ENCODE measurements at regions not wholly inside any gene's neighbourhood (a gene's known extent, or its start where the extent isn't known, plus 50 kb on each side); places are given as distances from the start of the nearest gene placed in this dataset.
"Not testable (repeated sequence)": the region's sequence is repeated elsewhere in the genome, so short reads cannot be mapped to it uniquely, and the experiment has no call there.

DNA sequence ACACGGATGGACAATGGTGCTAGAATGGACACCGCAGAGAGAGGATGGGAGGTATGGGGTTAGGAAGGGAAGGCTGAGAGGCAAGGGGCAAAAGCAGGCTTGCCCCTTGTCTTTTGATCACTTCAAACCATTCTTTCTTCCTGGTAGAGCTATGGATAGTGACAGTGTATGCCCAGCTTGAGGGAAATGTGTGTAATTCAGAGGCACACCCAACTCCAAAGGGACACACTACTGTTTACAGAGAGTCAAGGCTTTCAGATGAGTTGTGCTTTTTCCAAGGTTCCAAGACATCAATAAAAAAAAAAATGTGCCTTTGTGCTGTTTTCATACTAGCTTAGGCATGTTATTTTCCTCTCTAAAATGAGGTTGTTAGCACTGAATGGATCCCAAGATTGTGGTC, 185.0 kb downstream of the MCHR2 start:
- DNase-seq = no peak

DNA sequence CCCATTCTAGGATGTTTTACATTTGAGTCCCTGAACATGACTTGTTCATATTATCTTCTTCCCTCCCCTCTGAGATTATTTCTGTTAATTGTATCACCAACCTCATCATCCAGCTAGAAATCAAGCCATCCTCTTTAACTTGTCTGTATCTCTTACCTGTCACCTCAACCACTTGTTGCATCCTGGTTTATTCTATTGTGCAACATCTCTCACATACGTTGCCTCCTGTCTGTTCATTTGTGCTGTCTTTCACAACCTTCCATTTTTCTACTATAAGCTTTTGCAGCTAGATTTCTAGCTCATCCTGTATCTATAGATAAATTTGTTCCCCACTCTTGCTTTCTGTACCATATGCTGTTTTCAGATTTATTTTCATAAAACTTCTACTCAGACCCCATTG, 183.7 kb downstream of the MCHR2 start:
- DNase-seq = no peak

DNA sequence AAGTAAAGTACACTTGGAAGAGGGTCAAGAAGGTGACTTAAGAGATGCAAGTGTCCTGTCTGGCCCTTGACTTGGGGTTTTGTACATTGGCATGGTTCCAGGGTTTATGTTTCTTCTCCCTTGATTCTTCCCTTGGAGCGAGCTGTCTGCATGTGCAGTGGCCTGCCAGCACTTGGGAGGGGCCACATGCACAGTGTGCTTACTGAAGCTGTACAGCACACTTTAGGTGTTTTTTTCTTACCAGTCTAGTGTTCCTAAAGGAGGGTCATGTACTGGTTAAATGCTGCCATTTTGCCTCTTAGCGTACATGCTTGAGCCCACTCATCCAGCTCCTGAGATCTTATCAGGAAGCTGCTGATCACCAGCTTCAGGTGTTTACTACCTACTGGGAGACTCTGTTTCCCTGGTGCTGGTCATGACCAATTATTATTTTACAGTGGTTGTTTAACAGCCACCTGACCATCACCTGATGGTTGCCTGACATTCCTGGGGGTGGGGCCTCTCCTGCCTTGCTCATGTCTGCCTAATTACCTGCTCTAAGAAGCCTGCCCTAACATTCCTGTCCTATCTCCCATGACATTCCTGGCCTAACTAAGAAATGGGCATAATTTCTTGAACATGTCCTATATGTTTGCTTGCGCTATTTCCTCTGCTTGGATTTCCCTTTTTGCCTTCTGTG, 182.9 kb downstream of the MCHR2 start:
- no peak for DNase-seq

DNA sequence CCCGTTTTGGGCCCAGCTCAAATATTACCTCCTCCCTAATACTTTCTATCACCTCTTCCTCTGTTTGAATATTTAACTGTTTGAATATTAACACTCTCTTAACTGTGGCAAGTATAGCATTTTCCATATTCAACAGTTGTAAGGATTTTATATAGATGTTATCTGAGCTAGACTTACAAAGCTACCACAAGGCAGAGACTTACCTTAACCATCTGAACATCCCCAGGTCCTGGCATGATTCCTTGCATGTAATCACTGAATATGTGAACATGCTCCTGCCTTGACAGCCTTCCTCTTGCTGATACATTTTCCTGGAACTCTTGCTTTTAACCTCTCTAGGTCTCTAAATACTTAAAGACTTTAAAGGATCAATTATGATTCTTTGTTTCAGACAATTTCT, 182.4 kb downstream of the MCHR2 start:
- DNase-seq = no peak

DNA sequence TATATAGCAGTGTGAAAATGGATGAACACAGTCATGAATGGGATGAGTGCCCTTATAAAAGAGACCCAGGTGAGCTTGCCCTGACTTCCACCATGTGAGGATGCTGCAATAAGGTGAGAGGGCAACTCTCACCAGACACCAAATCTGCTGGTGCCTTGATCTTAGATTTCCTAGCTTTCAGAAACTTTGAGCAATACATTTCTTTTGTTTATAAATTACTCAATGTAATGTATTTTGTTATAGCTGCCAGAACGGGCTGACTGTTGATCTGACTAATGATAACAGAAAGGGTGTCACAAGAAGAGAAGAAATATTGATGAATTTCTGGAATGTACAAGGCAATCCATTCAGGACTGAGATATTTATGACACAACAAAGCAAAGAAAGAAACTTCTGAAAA, 180.5 kb downstream of the MCHR2 start:
- DNase-seq = no peak

DNA sequence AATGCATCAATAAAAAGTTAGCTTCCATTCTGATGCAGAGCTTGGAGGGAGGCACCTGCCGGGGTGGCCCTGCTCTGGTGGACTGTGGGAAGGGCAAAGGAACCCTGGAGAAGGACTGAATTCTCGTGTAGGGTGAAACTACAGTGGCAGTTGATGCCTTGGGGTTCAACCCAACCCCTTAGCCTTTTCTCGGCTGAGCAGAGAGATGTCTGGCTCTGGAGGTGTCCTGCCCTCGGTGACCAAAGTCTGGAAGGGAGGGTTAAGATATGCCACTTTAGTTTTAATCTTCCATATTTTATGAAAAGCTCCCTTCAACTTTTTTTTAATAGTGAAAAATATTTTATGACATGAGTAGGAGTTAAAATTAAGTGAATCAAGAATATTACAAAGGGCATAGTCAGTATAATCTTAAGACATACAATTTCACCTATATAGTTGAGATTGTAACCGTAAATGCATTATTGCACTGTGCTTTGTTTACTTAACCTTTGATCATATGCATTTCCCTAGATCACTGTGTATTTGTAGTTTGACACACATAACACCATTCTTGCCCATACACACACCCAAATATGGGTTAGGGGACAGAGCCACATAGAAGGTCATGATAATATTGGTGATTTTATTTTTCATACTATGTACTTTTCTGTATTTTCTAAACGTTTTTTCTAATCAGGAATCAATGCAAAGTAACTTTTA, 179.6 kb downstream of the MCHR2 start:
- DNase-seq = no peak

DNA sequence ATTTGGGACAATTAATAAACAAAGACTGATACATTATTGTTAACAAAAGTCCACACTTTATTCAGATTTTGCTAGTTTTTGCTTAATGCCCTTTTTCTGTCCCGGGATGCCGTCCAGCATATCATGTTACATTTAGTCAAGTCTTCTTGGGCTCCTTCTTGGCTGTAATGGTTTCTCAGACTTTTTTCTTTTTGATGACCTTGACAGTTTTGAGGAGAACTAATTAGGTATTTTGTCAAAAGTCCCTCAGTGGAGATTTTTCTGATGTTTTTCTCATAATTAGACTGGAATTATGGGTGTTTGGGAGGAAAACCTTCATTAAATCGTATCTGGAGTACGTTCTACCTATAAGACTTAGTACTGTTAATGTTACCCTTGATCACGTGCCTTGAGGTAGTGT, 177.2 kb downstream of the MCHR2 start:
- DNase-seq = no peak

DNA sequence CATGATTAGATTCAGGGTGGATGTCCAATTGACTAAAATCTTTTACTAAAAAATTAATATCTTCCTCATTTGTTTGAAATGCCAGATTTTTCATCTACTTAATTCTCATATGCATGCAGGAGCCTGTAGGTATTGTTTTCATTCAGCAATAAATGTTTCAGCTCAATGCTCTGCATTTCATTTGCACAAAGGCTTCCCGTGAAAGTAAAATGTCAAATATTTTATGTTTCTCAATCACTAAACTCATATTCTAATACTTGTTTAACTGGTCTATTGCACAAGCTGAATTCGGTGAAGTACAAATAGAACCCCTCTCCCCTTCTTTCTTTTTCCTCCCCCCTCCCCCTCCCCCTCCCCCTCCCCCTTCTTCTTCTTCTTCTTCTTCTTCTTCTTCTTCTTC, 175.9 kb downstream of the MCHR2 start:
- no peak for DNase-seq

DNA sequence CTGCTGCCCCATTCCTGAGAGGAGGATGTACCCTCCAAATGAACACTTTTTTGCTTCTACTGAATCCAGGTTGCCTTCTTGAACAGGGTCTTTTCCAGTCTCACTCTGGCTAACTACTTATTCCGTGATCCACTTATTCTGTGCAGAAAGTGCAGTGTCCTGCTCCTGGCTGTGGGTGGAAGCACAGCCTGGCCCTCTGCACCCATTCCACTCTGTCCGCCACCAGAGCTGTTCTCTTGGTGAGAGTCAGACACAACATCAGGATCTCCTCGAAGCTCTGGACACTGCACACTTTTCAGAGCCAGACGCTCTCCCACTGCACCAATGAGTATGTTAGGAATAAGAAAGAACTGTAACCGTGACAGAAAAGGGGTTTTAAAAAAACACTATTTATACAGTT, 174.2 kb downstream of the MCHR2 start:
- DNase-seq = no peak

DNA sequence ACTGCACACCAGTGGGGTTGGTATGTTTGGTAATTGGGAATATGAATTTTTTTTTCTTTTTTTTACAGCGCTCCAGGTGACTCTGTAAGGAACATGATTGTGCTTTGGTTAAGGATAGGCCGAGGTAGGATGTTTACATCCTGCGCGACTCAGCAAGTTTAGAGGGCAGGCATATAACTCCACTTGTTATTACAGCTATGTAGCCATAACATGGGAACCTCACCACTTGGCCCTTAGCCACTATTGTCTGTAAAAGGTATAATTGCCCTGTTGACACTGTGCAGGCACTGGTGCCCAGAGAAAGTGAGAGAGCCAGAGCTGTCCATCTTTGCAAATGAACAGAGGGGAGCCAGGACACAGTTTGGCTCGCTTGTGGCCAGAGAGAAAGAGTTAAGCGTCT, 172.9 kb downstream of the MCHR2 start:
- no peak for DNase-seq

DNA sequence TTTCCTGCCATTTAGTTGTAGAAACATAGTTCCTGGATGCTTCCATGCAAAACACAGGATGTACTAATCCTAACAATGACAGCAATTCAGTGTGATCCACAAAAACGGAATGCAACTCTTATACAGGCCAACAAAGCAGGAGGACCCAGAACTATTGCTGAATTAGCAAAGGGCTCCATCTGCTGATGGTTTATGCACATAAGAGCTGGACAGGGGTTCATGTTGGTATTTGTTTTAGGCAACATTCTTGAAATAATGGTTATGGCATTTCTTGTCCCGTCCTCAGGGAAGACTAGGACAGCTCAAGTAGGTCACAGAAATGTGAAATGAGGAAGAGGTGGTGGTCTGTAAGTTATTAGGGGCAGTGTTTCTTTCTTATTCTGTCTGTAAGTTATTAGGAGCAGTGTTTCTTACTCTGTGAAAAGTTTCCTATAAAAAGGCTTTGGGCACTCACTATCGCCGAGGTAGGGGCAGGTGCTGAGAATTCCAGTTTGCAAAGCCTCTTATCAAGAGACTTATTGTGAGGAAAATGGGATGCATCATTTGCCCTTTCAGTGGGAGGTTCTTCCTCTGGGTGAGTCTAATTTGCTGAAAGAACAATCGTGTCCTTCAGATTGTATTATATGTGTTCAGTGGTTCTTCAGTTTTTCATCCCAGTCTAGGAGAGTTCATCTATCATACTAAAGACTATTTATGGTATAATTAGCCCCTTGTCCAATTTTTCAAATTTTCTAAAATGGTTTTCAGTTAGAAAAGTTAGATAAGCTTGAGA, 171.1 kb downstream of the MCHR2 start:
- DNase-seq = no peak

DNA sequence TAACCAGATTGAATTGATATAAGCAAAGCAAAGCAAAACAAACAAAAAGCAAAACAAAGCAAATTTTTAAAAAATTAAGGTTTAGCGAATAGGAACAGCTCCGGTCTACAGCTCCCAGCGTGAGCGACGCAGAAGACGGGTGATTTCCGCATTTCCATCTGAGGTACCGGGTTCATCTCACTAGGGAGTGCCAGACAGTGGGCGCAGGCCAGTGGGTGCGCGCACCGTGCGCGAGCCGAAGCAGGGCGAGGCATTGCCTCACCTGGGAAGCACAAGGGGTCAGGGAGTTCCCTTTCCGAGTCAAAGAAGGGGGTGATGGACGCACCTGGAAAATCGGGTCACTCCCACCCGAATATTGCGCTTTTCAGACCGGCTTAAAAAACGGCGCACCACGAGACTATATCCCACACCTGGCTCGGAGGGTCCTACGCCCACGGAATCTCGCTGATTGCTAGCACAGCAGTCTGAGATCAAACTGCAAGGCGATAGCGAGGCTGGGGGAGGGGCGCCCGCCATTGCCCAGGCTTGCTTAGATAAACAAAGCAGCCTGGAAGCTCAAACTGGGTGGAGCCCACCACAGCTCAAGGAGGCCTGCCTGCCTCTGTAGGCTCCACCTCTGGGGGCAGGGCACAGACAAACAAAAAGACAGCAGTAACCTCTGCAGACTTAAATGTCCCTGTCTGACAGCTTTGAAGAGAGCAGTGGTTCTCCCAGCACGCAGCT, 170.3 kb downstream of the MCHR2 start:
- not testable (repeated sequence) for DNase-seq

DNA sequence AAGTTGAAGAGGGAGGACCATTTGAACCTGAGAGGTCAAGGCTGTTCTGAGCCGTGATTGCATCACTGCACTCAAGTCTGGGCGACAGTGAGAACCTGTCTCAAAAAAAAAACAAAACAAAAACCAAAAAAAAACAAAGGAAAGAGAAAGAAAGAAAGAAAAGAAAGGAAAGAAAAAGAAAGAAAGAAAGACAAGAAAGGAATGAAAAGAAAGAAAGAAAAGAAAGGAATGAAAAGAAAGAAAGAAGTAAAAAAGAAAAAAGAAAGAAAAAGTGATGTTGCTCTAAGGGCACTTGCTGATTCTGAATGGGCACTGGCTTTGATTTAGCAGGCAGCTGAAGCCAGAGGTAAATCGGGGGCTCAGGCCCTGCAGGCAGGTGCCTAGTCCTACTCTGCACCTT, 161.0 kb downstream of the MCHR2 start:
- DNase-seq = no peak

DNA sequence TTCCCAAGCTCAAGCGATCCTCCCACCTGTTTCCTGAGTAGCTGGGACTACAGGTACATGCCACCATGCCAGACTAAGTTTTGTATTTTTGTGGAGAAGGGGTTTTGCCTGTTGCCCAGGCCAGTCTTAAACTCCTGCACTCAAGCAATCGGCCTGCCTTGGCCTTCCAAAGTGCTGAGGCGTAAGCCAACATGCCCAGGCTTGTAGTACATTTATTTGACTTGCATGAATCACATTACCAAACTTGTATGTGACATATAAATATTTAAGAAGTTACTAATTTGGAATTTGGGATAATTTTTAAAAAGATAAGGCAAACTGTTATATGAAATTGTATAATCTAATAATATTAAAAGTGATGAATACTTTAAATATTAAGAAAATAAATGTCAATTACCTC, 157.6 kb downstream of the MCHR2 start:
- DNase-seq = no peak

DNA sequence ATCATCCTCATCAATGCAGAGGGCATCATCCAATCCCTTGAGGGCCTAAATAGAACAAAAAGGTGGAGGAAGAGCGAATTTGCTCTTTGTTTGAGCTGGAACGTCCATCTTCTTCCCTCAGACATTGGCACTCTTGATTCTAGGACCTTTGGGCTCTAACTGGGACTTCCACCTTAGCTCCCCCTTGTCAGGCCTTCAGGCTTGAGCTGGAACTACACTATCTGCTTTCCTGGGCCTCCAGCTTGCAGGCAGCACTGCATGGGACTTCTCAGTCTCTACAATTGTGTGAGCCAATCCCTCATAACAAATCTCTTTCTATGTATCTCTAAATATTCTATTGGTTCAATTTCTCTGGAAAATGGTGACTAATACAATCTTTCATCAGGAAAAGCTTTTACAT, 155.4 kb downstream of the MCHR2 start:
- no peak for DNase-seq

DNA sequence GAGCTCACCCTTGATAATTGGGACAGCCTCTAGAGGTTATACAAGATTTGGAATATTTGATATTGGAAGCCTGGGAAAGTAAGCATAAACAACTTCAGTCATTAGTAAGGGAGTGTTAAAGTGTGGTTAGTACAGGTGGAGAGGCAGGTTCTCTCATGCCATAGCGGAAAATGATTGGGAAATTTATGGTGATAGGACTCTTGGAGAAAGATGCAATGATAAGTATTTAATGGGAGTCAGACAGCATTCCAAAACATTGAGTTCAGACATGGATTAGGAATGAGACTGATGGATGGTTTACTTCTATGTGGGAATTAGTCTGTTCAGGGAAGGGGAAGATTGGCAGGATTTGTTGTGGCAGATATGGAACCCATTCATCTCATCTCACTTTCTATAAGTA, 152.7 kb downstream of the MCHR2 start:
- no peak for DNase-seq

DNA sequence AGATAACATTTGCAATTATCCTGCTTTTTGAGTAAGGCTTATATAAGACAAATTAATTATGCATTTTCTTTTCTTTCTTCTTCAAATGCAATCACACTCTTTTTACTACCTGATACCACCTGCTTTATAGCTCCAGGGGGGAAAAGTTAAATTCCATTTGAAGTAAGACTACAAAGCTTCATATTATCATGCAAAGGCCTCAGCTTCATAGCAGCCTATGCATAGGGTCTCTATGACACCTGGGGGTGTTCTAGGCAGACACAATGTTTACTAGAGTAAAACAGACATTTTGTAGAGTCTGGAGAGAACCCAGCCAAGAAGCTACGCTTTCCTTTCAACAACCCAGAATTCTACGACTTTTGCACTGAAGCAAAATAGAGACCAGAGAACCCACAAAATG, 148.0 kb downstream of the MCHR2 start:
- no peak for DNase-seq

DNA sequence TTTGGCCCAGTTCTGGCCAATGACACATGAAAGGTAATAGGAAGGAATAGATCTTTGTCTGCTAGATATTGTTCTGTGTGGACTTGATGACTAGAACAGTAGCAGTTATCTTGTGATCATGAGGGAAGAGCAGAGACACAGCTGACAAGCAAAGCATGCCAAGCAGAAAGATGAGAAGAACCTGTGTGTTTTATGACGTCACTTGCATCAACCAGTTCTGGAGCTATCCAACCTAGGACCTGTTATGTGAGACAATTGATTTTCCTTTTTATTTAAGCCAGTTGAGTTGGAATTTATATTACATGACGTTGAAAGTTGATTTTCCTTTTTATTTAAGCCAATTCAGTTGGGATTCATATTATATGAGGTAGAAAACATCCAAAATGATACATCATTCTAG, 143.2 kb downstream of the MCHR2 start:
- no peak for DNase-seq

DNA sequence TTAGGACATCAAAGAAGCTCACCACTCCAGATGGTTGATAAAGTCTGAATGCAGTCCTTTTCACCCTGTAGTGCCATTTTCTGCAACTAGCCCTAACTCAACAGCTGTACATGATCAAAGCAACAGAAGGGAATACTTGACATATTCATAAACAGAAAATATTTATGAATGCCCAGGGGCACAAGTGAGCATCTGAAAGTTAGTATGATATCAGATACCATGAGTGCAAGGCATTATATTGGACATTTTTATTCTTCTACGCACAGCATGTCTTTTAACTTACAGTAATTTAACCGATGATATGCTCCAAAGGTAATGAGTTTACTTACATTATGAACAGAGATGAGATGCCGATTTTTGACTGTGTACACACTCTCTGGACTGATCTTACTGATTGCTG, 142.0 kb downstream of the MCHR2 start:
- no peak for DNase-seq

DNA sequence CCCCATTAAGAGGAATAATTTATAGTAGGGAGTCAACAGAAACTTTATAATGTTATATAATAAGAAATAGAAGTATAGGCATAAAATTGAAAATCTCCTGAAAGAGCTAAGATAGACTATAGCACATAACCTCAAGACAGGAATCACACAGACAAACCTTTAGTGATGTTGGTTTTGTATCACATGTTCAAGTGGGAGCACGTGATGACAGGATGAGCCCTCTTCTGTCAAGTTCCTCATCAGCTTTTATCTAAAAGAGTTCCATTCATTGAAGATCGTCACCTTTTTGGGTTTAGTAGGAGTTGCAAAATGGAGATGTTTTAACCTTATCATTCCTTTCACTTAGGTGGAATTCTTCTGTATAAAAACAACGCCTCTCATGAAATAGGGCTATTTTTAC, 127.0 kb downstream of the MCHR2 start:
- no peak for DNase-seq

DNA sequence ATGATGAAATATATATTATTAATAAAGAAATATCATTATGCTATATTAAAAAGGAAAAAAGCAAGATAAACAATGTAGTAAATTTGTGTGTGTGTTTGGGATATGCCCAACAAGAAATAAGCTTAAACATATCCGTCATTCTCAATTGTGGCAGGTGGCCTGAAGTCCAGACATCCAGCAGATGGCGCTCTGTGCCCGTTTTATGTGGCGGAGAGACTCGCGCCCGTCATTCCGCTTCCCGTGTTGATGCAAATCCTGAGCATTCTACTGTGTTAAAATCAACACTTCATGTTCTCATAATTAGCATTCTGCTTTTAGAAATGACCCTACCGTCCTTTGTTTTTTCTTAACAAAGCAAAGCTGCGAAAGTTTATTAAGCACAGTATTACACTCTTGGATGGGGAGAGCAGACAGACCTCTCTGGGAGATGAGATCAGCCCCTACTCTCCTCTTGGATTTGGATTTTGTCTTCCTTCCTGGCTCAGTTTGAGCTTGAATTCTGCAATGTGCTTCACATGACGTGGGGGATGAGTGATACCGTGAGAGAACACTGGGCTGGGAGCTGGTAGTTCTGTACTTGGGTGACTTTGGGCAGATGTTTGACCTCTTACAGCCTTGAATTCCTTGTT, 125.8 kb downstream of the MCHR2 start:
- peak; percentile 57 for DNase-seq

All from activated T-cell treated with anti-CD3 and anti-CD28 coated beads for 4 hours (primary cell).